GM06990 (cell line): ENCODE measurements at regions not wholly inside any gene's neighbourhood (a gene's known extent, or its start where the extent isn't known, plus 50 kb on each side); places are given as distances from the start of the nearest gene placed in this dataset.

ENCODE experiments used
- DNase-seq: peaks from one replicate; pipeline ENCODE4 v3.0.0-alpha.2; 2011; ENCODE audit not compliant: insufficient read length; ENCODE audit errors: extremely low read depth
- H3K27me3 ChIP-seq: replicated peaks from 2 replicates; pipeline ENCODE4 v1.6.0; 2011; ENCODE audit warnings: low read length; ENCODE audit not compliant: control insufficient read depth, insufficient read depth
- H3K36me3 ChIP-seq: 2 replicates; pipeline ENCODE4 v1.5.1; 2011; ENCODE audit warnings: low read length; ENCODE audit not compliant: control insufficient read depth, insufficient read depth
- H3K4me3 ChIP-seq: replicated peaks from 2 replicates; pipeline ENCODE4 v1.5.1; 2011; ENCODE audit warnings: low read depth, mild to moderate bottlenecking, control low read depth, low read length
- TF ChIP-seq, protein P1 (sequence below): IDR thresholded peaks from 2 replicates; pipeline ENCODE4 v1.5.1; 2011; ENCODE audit warnings: low read length, control low read depth, mild to moderate bottlenecking, inconsistent platforms; ENCODE audit not compliant: insufficient read depth, poor library complexity, severe bottlenecking

DNA sequence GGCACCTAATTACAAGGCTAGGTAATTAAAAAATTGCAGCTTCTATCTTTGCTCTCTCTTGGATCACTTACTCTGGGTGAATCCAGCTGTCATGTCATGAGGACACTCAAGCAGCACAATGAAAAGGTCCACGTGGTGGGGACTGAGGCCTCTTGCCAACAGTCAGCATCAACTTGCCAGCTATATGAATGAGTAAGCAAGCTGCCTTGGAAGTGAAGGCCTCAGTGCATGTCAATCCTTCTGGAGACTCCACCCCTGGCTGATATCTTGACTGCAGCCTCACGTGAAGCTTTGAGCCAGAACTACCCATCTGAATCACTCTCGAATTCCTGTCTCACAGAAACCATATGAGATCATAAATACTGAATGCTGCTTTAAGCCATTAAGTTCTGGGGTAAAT, 140.5 kb downstream of the SNX18 start:
- H3K4me3 ChIP-seq, result no peak overlapping the region
- no peak for DNase-seq
- TF ChIP-seq, protein P1, sequence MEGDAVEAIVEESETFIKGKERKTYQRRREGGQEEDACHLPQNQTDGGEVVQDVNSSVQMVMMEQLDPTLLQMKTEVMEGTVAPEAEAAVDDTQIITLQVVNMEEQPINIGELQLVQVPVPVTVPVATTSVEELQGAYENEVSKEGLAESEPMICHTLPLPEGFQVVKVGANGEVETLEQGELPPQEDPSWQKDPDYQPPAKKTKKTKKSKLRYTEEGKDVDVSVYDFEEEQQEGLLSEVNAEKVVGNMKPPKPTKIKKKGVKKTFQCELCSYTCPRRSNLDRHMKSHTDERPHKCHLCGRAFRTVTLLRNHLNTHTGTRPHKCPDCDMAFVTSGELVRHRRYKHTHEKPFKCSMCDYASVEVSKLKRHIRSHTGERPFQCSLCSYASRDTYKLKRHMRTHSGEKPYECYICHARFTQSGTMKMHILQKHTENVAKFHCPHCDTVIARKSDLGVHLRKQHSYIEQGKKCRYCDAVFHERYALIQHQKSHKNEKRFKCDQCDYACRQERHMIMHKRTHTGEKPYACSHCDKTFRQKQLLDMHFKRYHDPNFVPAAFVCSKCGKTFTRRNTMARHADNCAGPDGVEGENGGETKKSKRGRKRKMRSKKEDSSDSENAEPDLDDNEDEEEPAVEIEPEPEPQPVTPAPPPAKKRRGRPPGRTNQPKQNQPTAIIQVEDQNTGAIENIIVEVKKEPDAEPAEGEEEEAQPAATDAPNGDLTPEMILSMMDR, result no peak
- H3K27me3 ChIP-seq, result no peaks in the 10 kb centered on the region; the same call in 1 of the 2 replicates
- no peaks in the 10 kb centered on the region for H3K36me3 ChIP-seq

DNA sequence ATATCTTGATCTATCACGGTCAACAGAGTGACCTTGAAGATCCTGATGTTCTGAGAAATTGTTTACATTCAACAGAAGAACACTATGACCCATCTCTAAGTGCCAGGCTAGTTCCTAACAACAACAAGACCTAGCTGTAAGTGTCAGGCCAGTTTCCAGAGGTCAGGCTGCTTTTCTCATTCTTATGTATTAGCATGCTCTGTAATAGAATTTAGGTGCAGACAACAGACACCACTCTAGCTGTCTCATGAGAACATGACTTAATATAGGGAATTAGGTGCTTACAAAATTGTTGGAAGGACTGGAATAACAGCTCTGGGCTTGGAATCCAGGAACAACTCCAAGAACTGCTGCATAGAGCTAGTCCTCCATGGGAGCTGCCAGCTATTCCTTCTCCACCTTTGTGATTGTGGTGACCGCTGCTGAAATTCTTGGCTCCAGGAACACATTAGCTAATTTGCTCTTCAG, 138.7 kb downstream of the SNX18 start:
- H3K27me3 ChIP-seq, result no peaks in the 10 kb centered on the region; the same call in none of the 2 replicates
- no peak for DNase-seq
- no peak overlapping the region for H3K4me3 ChIP-seq
- no peaks in the 10 kb centered on the region for H3K36me3 ChIP-seq
- TF ChIP-seq, protein P1, result no peak

DNA sequence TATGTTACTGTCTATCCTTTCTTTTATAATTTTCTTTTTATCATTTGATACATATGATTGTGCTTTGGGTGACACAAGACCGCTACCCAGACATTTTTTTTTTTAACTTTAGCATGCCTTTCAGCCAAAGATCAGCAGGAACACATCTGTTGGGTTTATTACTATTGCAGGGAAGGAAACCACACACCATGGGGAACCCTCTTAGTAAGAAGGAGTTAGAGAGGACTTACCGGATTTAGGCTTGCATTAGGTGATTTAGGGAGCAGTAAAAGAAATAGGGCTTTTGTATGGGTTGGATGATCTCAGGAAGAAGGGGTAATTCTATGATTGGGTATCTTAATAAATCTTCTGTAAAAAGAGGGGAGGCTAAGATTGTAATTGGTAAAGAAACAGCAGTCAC, 138.2 kb downstream of the SNX18 start:
- TF ChIP-seq, protein P1, result no peak
- DNase-seq, result no peak

DNA sequence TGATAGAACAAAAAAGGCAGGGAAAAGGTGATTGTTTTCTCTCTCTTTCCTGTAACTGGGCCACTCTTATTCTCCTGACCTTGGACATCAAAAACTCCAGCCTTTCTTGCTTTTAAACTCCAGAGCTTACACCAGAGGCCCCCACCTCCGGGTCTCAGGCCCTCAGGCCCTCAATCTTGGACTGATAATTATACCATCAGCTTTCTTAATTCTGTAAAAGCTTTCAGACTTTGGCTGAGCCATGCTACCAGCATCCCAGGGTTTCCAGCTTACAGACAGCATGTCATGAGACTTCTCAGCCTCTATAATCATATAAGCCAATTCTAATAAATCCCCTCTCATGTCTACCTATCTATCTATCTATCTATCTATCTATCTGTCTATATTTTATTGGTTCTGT, 137.7 kb downstream of the SNX18 start:
- no peak overlapping the region for H3K4me3 ChIP-seq
- no peak for DNase-seq
- H3K27me3 ChIP-seq, result no peaks in the 10 kb centered on the region; the same call in none of the 2 replicates
- no peaks in the 10 kb centered on the region for H3K36me3 ChIP-seq
- TF ChIP-seq, protein P1, result no peak

More for the DNA sequence above, 138.2 kb downstream of the SNX18 start:
- Histone ChIP-seq H3K36me3 (no peaks in the 10 kb centered on the region), H3K27me3 (no peaks in the 10 kb centered on the region; the same call in none of the 2 replicates), H3K4me3 (no peak overlapping the region)

DNA sequence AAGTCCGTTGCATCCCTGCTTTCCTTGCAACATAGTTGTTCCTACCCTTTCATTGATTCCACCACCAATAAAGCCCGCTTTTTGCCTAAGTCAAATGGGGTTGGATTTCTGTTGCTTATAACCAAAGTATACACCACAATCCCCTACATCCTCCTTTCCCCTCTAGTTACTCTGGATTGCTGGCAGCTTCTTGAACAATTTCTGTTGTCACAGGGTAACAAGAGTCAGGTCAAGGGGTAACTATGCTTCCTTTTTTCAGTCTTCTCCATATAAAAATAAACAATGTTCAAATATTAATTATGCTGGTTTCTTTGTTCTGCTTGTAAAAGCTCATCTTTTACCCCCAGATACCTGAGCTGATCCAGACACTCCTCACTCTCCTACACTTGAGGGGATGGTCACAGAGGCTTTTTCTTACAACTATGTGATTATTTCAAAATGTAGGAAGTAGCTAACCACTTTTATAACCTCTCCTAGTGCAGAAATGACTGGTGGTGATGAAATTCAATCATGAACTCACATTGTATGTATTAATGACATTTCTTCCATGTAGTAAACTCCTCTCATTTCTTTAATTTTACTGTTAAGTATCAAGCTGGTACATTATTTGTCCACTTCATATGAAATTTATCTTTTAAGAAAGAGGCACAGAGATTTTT, 136.5 kb downstream of the SNX18 start:
- TF ChIP-seq, protein P1, result no peak
- Histone ChIP-seq H3K36me3 (no peaks in the 10 kb centered on the region), H3K4me3 (no peak overlapping the region), H3K27me3 (no peaks in the 10 kb centered on the region; the same call in none of the 2 replicates)
- no peak for DNase-seq
